DOHH2 (cell line): ENCODE measurements at regions not wholly inside any gene's neighbourhood (a gene's known extent, or its start where the extent isn't known, plus 50 kb on each side); places are given as distances from the start of the nearest gene placed in this dataset.
"Not testable (repeated sequence)": the region's sequence is repeated elsewhere in the genome, so short reads cannot be mapped to it uniquely, and the experiment has no call there.

Experiments used
- H3F3A ChIP-seq: fragments of 200-600 bp; sonication (generic), shearing (Covaris generic); 2 replicates; pipeline ENCODE4 v1.6.0; 2016; ENCODE audit warnings: antibody characterized with exemption, mild to moderate bottlenecking; ENCODE audit not compliant: control insufficient read depth, insufficient read depth
- H3K27ac ChIP-seq: fragments of 200-600 bp; sonication (generic); 2 replicates; pipeline ENCODE4 v1.5.1; 2014; ENCODE audit warnings: low read depth, mild to moderate bottlenecking, low read length, moderate library complexity
- H3K27me3 ChIP-seq: fragments of 200-600 bp; sonication (generic); 2 replicates; pipeline ENCODE4 v1.6.1; 2014; ENCODE audit warnings: mild to moderate bottlenecking, low read length, mixed read lengths; ENCODE audit not compliant: control insufficient read depth
- H3K36me3 ChIP-seq: fragments of 200-600 bp; sonication (generic); 2 replicates; pipeline ENCODE4 v1.6.1; 2014; ENCODE audit warnings: mild to moderate bottlenecking, low read length, moderate library complexity, mixed read lengths; ENCODE audit not compliant: control insufficient read depth
- H3K4me1 ChIP-seq: fragments of 200-600 bp; sonication (generic); 2 replicates; pipeline ENCODE4 v1.6.1; 2014; ENCODE audit warnings: mild to moderate bottlenecking, low read length, mixed read lengths; ENCODE audit not compliant: control insufficient read depth
- H3K4me2 ChIP-seq: fragments of 200-600 bp; sonication (generic); 2 replicates; pipeline ENCODE4 v1.6.0; 2014; ENCODE audit warnings: mild to moderate bottlenecking, low read length, moderate library complexity
- H3K4me3 ChIP-seq: fragments of 200-600 bp; sonication (generic); 2 replicates; pipeline ENCODE4 v1.5.1; 2014; ENCODE audit warnings: mild to moderate bottlenecking, low read length, mixed read lengths
- H3K79me2 ChIP-seq: fragments of 200-600 bp; sonication (generic); 2 replicates; pipeline ENCODE4 v1.6.1; 2014; ENCODE audit warnings: mild to moderate bottlenecking, low read length, mixed read lengths; ENCODE audit not compliant: control insufficient read depth
- H3K9me2 ChIP-seq: fragments of 200-600 bp; sonication (generic); replicated peaks from 2 replicates; pipeline ENCODE4 v1.6.1; 2014; ENCODE audit warnings: mild to moderate bottlenecking, low read length, mixed read lengths; ENCODE audit not compliant: control insufficient read depth
- H3K9me3 ChIP-seq: fragments of 200-600 bp; sonication (generic); 2 replicates; pipeline ENCODE4 v1.6.1; 2014; ENCODE audit warnings: antibody characterized with exemption, low read length, mixed read lengths; ENCODE audit not compliant: control insufficient read depth, insufficient read depth
- H4K20me1 ChIP-seq: fragments of 200-600 bp; sonication (generic); 2 replicates; pipeline ENCODE4 v1.6.0; 2014; ENCODE audit warnings: low read depth, mild to moderate bottlenecking, antibody characterized with exemption, low read length, moderate library complexity; ENCODE audit not compliant: control insufficient read depth, insufficient read depth
- CTCF ChIP-seq: fragments of 200-600 bp; sonication (generic); IDR thresholded peaks from one replicate; pipeline ENCODE4 v1.5.1; 2014; ENCODE audit warnings: antibody characterized with exemption, mild to moderate bottlenecking, low read depth, low read length; ENCODE audit not compliant: poor library complexity, severe bottlenecking
- EZH2phosphoT487 ChIP-seq: fragments of 200-600 bp; sonication (generic); IDR thresholded peaks from 2 replicates; pipeline ENCODE4 v1.6.1; 2017; ENCODE audit warnings: borderline replicate concordance, mild to moderate bottlenecking, antibody characterized with exemption, low read length, moderate library complexity, mixed read lengths

- TF ChIP-seq CTCF (no peak), EZH2phosphoT487 (no peak)
- Histone ChIP-seq H4K20me1 (no peaks in the 10 kb centered on the region), H3K36me3 (no peaks in the 10 kb centered on the region), H3K79me2 (no peaks in the 10 kb centered on the region), H3F3A (no peaks in the 10 kb centered on the region), H3K4me3 (peak overlapping the region; percentile 14), H3K4me1 (peaks cover 20% of the 10 kb centered on the region), H3K9me2 (no peaks in the 10 kb centered on the region), H3K27me3 (no peaks in the 10 kb centered on the region), H3K9me3 (no peaks in the 10 kb centered on the region), H3K4me2 (peak overlapping the region; percentile 26; the same call in 1 of the 2 replicates), H3K27ac (peak overlapping the region; percentile 32)
Observed at GRCh38 chr12:85462888-85463287, 182.9 kb downstream of the ALX1 start.

DNA sequence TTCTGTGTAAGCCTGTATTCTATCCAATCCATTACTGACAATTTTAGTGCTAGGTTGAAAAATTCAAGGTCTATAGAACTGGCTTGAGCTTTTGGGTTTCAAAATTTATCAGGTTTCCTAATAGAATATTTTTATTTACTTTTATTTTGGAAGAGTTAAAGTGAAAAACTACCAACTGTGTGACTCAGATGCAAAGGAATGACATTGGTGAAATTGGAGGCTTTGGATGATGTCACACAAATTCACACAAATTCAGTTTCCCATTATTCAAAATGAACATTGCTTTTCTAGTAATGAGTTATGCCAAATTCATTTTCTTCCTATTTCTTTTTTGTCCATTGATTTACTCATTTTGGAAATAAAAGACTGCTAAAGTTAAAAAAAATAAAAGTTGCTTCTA is 186.9 kb downstream of the ALX1 start:
- no peaks in the 10 kb centered on the region for H3K36me3 ChIP-seq
- no peaks in the 10 kb centered on the region for H3K9me3 ChIP-seq
- no peak overlapping the region for H3K4me2 ChIP-seq
- no peaks in the 10 kb centered on the region for H3K79me2 ChIP-seq
- no peaks in the 10 kb centered on the region for H4K20me1 ChIP-seq
- H3K4me3 ChIP-seq = no peak overlapping the region
- no peaks in the 10 kb centered on the region for H3F3A ChIP-seq
- H3K4me1 ChIP-seq = peaks cover 40% of the 10 kb centered on the region
- H3K27ac ChIP-seq = no peak overlapping the region
- H3K9me2 ChIP-seq = no peaks in the 10 kb centered on the region
- H3K27me3 ChIP-seq = no peaks in the 10 kb centered on the region
- TF ChIP-seq CTCF = no peak
- TF ChIP-seq EZH2phosphoT487 = no peak

GRCh38 chr12:85468356-85469157 is 188.5 kb downstream of the ALX1 start:
- H3K4me1 ChIP-seq = peaks cover 33% of the 10 kb centered on the region
- H3K9me2 ChIP-seq = no peaks in the 10 kb centered on the region
- H3F3A ChIP-seq = no peaks in the 10 kb centered on the region
- no peaks in the 10 kb centered on the region for H3K9me3 ChIP-seq
- H3K27me3 ChIP-seq = no peaks in the 10 kb centered on the region
- H3K4me2 ChIP-seq = peak overlapping the region; percentile 61
- H3K4me3 ChIP-seq = peak overlapping the region; percentile 49
- H4K20me1 ChIP-seq = no peaks in the 10 kb centered on the region
- H3K36me3 ChIP-seq = no peaks in the 10 kb centered on the region
- no peak overlapping the region for H3K27ac ChIP-seq
- H3K79me2 ChIP-seq = no peaks in the 10 kb centered on the region
- TF ChIP-seq EZH2phosphoT487 = no peak
- peak; percentile 69 for TF ChIP-seq CTCF

DNA sequence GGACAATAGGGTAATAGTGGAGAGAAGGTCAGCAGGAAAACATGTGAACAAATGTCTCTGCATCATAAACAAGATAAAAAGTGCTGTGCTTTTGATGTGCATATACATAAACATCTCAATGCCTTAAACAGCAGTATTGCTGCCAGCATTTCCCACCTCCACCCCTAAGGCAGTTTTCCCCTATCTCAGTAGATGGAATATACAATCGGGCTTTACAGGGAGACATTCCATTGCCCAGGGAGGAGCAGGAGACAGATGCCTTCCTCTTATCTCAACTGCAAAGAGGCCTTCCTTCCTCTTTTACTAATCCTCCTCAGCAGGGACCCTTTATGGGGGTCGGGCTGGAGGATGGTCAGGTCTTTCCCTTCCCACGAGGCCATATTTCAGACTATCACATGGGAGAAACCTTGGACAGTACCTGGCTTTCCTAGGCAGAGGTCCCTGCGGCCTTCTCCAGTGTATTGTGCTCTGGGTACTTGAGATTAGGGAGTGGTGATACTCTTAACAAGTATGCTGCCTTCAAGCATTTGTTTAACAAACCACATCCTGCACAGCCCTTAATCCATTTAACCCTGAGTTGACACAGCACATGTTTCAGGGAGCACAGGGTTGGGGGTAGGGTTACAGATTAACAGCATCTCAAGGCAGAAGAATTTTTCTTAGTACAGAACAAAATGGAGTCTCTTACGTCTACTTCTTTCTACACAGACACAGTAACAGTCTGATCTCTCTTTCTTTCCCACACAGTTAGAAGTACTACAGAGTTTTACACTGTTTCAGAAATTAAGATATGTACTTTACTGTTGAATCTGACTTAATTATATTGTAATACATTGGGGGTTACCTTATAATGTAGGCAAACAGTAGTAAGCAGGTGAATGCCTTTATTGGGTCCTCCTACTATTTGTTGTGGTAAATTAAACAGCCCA is 189.4 kb downstream of the ALX1 start:
- not testable (repeated sequence) for H3K27me3 ChIP-seq, H4K20me1 ChIP-seq, H3K36me3 ChIP-seq, H3K79me2 ChIP-seq, H3K9me3 ChIP-seq, H3F3A ChIP-seq, H3K27ac ChIP-seq, H3K9me2 ChIP-seq
- peaks cover 30% of the 10 kb centered on the region for H3K4me1 ChIP-seq
- H3K4me3 ChIP-seq = peak overlapping the region; percentile 49
- peak overlapping the region; percentile 61 for H3K4me2 ChIP-seq

DNA sequence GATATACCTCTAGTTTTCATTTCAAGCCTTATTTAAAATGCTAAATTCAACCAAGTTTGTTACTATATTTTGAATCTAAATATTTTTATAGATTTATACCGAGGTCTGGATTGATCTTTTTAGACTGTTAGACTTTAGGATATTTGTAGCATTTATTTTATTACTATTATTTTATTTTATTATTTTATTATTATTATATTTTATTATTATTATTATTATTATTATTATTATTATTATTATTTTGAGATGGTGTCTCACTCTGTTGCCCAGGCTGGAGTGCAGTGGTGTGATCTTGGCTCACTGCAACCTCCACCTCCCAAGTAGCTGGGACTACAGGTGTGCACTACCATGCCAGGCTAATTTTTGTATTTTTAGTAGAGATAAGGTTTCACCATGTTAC is 195.3 kb downstream of the ALX1 start:
- not testable (repeated sequence) for H3K27me3 ChIP-seq, H3K36me3 ChIP-seq, H3F3A ChIP-seq, H3K9me3 ChIP-seq, H3K27ac ChIP-seq, H3K4me3 ChIP-seq, H3K4me2 ChIP-seq, H3K79me2 ChIP-seq, H3K4me1 ChIP-seq, H3K9me2 ChIP-seq, H4K20me1 ChIP-seq
